ENCODE measurements at regions not wholly inside any gene's neighbourhood (a gene's known extent, or its start where the extent isn't known, plus 50 kb on each side); places are given as distances from the start of the nearest gene placed in this dataset.

DNA sequence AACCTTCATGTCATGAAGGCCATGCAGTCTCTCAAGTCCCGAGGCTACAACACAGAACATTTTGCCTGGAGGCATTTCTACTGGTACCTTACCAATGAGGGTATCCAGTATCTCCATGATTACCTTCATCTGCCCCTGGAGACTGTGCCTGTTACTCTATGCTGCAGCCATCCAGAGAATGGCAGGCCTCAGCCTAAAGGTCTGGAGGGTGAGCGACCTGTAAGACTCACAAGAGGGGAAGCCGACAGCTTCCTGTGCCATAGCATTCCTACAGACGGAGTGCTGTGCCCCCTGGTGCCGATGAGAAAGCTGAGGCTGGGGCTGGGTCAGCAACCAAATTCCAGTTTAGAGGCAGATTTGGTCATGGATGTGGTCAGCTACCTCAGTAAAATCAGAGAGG, 51.3 kb upstream of the CADPS start:
- no peak for TF ChIP-seq ZNF70 (CRISPR knock-in tag; IDR thresholded peaks at IDR 0.05)
- TF ChIP-seq ZFP3 (CRISPR knock-in tag; IDR thresholded peaks at IDR 0.05): no peak
- no peak for TF ChIP-seq ESRRG (CRISPR knock-in tag; IDR thresholded peaks at IDR 0.05)
- TF ChIP-seq, protein P1, sequence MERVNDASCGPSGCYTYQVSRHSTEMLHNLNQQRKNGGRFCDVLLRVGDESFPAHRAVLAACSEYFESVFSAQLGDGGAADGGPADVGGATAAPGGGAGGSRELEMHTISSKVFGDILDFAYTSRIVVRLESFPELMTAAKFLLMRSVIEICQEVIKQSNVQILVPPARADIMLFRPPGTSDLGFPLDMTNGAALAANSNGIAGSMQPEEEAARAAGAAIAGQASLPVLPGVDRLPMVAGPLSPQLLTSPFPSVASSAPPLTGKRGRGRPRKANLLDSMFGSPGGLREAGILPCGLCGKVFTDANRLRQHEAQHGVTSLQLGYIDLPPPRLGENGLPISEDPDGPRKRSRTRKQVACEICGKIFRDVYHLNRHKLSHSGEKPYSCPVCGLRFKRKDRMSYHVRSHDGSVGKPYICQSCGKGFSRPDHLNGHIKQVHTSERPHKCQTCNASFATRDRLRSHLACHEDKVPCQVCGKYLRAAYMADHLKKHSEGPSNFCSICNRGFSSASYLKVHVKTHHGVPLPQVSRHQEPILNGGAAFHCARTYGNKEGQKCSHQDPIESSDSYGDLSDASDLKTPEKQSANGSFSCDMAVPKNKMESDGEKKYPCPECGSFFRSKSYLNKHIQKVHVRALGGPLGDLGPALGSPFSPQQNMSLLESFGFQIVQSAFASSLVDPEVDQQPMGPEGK (CRISPR knock-in tag; IDR thresholded peaks at IDR 0.05; ENCODE audit: borderline replicate concordance): no peak
- no peak for TF ChIP-seq ISL1 (CRISPR knock-in tag; IDR thresholded peaks at IDR 0.05)
- no peak for TF ChIP-seq OSR1 (CRISPR knock-in tag; IDR thresholded peaks at IDR 0.05)
- TF ChIP-seq GLIS3 (CRISPR knock-in tag; IDR thresholded peaks at IDR 0.05): no peak
- no peak for TF ChIP-seq SNAI2 (CRISPR knock-in tag; IDR thresholded peaks at IDR 0.05)
- no peak for TF ChIP-seq TCF4 (CRISPR knock-in tag; IDR thresholded peaks at IDR 0.05; ENCODE audit: borderline replicate concordance)
- no peak for TF ChIP-seq ZNF565 (CRISPR knock-in tag; conservative IDR thresholded peaks at IDR 0.05; ENCODE audit: low read depth)
- TF ChIP-seq ZFP30 (CRISPR knock-in tag; IDR thresholded peaks at IDR 0.05): no peak
- TF ChIP-seq TOX (CRISPR knock-in tag; IDR thresholded peaks at IDR 0.05; ENCODE audit: borderline replicate concordance): no peak
- TF ChIP-seq ARNTL (CRISPR knock-in tag; IDR thresholded peaks at IDR 0.05; ENCODE audit: borderline replicate concordance, low read depth): no peak
